D721Med (cell line): ENCODE measurements at regions not wholly inside any gene's neighbourhood (a gene's known extent, or its start where the extent isn't known, plus 50 kb on each side); places are given as distances from the start of the nearest gene placed in this dataset.

Experiments used
- DNase-seq: peaks from one replicate; pipeline ENCODE4 v3.0.0; 2011; ENCODE audit warnings: low spot score; ENCODE audit not compliant: insufficient read length
- FAIRE-seq: peaks from 2 replicates; lab custom pipeline; 2011; peaks lifted over from hg19 to GRCh38; lab: Jason Lieb, UNC
- CTCF ChIP-seq: IDR thresholded peaks from 2 replicates; pipeline ENCODE4 v1.5.1; 2012; ENCODE audit warnings: mild to moderate bottlenecking, control low read depth; ENCODE audit not compliant: insufficient read depth; ENCODE audit errors: missing control alignments

DNA sequence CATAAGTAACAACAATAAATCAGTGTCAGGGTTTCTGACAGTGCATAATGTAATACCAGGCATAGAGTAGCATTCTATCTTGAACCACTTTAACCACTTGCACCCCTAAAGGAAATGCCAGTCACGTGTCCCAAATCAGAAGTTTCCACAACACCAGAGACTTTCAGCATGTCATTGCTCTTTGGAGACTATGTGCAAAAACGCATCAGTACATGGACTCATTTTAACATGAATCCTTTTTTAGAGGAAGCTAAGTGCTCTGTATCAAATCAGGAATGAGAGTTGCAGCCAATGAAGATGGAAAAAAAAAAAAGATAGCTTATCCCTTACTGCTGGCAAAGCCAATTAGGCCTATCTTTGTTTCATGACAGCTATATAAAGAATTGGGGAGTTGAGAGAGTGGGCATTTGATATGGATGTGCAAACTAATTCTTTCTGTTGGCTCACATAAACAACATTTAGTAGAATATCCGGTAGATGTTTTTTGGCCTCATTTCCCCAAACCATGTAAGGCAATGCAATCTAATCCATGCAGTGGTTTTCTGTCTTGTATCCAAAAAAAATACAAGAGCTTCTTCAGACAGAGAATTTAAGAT lies 353.1 kb downstream of the IRS1 start:
- no peak for TF ChIP-seq CTCF
- FAIRE-seq, result no peak
- DNase-seq, result no peak

GRCh38 chr2:226445216-226445861 lies 354.3 kb downstream of the IRS1 start:
- TF ChIP-seq CTCF, result no peak
- no peak for DNase-seq
- no peak for FAIRE-seq

DNA sequence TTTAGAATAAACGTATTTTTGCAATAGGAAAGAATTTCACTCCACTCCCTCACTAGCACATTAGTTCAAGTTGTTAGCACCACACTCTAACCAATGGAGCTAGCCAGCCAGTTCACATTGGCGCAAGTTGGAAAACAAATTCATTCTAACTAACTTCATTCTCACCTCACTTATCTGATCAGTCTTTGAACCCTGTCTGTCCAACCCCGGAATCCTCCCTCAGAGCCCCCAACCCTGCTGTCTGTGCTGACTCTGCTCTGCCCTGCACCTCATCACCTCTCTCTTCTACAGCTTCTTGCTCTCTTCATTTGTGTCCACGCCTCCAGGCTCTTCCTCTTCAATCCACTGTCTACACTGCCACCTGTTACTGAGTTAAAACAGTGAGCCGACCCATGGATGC lies 356.5 kb downstream of the IRS1 start:
- no peak for TF ChIP-seq CTCF
- DNase-seq, result no peak
- no peak for FAIRE-seq

DNA sequence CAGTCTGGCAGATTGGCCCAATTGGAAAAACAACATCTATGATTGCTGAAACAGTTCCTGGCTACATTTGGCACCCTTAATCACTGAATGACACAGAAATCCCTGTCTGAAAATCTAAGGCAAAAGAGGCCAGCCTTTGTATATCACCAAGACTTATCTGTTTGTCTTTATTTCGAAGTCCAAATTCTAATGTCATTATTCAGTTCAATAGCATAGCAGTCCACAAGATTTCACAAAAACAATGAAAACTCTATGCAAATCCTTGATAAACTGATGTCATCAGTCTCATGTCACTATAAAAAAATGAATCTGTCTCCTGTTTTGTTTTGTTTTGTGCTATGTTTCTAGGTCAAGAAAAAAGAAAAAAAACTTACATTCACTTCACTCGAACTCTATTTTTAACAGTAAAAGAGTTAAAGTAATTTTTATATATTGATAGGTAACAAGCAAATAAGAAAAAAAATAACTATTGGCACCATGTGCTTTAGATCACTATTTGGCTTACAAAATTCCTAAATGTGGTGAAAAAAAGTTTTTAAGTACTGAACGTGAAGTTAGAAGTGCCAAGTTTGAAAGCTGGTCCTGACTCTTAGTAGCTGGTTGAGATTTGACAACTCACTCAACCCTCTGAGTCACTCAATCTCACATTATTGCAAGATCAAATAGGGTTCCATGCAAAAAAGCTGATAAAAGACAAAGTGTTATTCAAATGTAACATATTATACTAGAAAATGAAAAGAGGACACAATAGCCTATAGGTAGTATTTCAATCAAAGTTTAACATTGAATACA lies 359.3 kb downstream of the IRS1 start:
- no peak for TF ChIP-seq CTCF
- DNase-seq, result no peak
- FAIRE-seq, result no peak

- FAIRE-seq (no peak), DNase-seq (no peak)
- TF ChIP-seq CTCF, result no peak
Observed at GRCh38 chr2:226439337-226439736, 360.3 kb downstream of the IRS1 start.

- DNase-seq (no peak), FAIRE-seq (no peak)
- no peak for TF ChIP-seq CTCF
Observed at GRCh38 chr2:226435146-226435545, 364.5 kb downstream of the IRS1 start.

GRCh38 chr2:226434702-226435101 lies 364.9 kb downstream of the IRS1 start:
- no peak for TF ChIP-seq CTCF
- FAIRE-seq (no peak), DNase-seq (no peak)
